ENCODE measurements at regions not wholly inside any gene's neighbourhood (a gene's known extent, or its start where the extent isn't known, plus 50 kb on each side); places are given as distances from the start of the nearest gene placed in this dataset.

GRCh38 chr2:122194546-122194945 is 439.1 kb downstream of the TSN start:
- peaks cover 3% of the 10 kb centered on the region for H3K9me3 ChIP-seq (ENCODE audit: control insufficient read depth, insufficient read depth, low read length)
- no CpG with 5 or more reads among the region's 2 CpGs for WGBS (ENCODE audit: insufficient coverage)
- no peak for DNase-seq (ENCODE audit: low read depth in 4 of 6, low spot score in 6 of 6)
- no peaks in the 10 kb centered on the region for H3K4me1 ChIP-seq (ENCODE audit: control insufficient read depth, insufficient read depth, low read length)
- H3K27ac ChIP-seq (ENCODE audit: low read depth, low read length), result no peak overlapping the region
- H3K27me3 ChIP-seq (ENCODE audit: control insufficient read depth, insufficient read depth, low read length), result no peaks in the 10 kb centered on the region
- no peak overlapping the region for H3K4me3 ChIP-seq (ENCODE audit: low read depth, low read length)
- no peaks in the 10 kb centered on the region for H3K36me3 ChIP-seq (ENCODE audit: control insufficient read depth, insufficient read depth, low read length)

GRCh38 chr2:122203523-122203922 is 448.1 kb downstream of the TSN start:
- Histone ChIP-seq H3K4me1 (ENCODE audit: control insufficient read depth, insufficient read depth, low read length) (peaks cover 5% of the 10 kb centered on the region), H3K27ac (ENCODE audit: low read depth, low read length) (peak overlapping the region; percentile 6), H3K36me3 (ENCODE audit: control insufficient read depth, insufficient read depth, low read length) (no peaks in the 10 kb centered on the region), H3K4me3 (ENCODE audit: low read depth, low read length) (no peak overlapping the region), H3K9me3 (ENCODE audit: control insufficient read depth, insufficient read depth, low read length) (no peaks in the 10 kb centered on the region), H3K27me3 (ENCODE audit: control insufficient read depth, insufficient read depth, low read length) (no peaks in the 10 kb centered on the region)
- peak; percentile 7 to 85 (median 48) for DNase-seq (ENCODE audit: low read depth in 4 of 6, low spot score in 6 of 6)
- WGBS (ENCODE audit: insufficient coverage), result no CpG with 5 or more reads among the region's 4 CpGs

- peak in 3 of 6 donors; percentile 9 to 66 (median 44) for DNase-seq (ENCODE audit: low read depth in 4 of 6, low spot score in 6 of 6)
- H3K4me3 ChIP-seq (ENCODE audit: low read depth, low read length), result no peak overlapping the region
- 40% methylated on average over 2 of the region's 2 CpGs for WGBS (ENCODE audit: insufficient coverage)
These were observed 450.2 kb downstream of the TSN start for GRCh38 chr2:122205641-122206040.

GRCh38 chr2:122206101-122206500 is 450.6 kb downstream of the TSN start:
- Histone ChIP-seq H3K4me3 (ENCODE audit: low read depth, low read length) (no peak overlapping the region), H3K27me3 (ENCODE audit: control insufficient read depth, insufficient read depth, low read length) (no peaks in the 10 kb centered on the region), H3K27ac (ENCODE audit: low read depth, low read length) (no peak overlapping the region), H3K4me1 (ENCODE audit: control insufficient read depth, insufficient read depth, low read length) (peaks cover 5% of the 10 kb centered on the region), H3K36me3 (ENCODE audit: control insufficient read depth, insufficient read depth, low read length) (no peaks in the 10 kb centered on the region), H3K9me3 (ENCODE audit: control insufficient read depth, insufficient read depth, low read length) (no peaks in the 10 kb centered on the region)
- 92% methylated on average over 3 of the region's 3 CpGs for WGBS (ENCODE audit: insufficient coverage)
- DNase-seq (ENCODE audit: low read depth in 4 of 6, low spot score in 6 of 6), result no peak

More at GRCh38 chr2:122205641-122206040, 450.2 kb downstream of the TSN start:
- H3K27me3 ChIP-seq (ENCODE audit: control insufficient read depth, insufficient read depth, low read length), result no peaks in the 10 kb centered on the region
- no peaks in the 10 kb centered on the region for H3K9me3 ChIP-seq (ENCODE audit: control insufficient read depth, insufficient read depth, low read length)
- H3K4me1 ChIP-seq (ENCODE audit: control insufficient read depth, insufficient read depth, low read length), result peaks cover 5% of the 10 kb centered on the region
- no peak overlapping the region for H3K27ac ChIP-seq (ENCODE audit: low read depth, low read length)
- H3K36me3 ChIP-seq (ENCODE audit: control insufficient read depth, insufficient read depth, low read length), result no peaks in the 10 kb centered on the region

- H3K27ac ChIP-seq (ENCODE audit: low read depth, low read length), result no peak overlapping the region
- no peak for DNase-seq (ENCODE audit: low read depth in 4 of 6, low spot score in 6 of 6)
- no peaks in the 10 kb centered on the region for H3K9me3 ChIP-seq (ENCODE audit: control insufficient read depth, insufficient read depth, low read length)
- no peak overlapping the region for H3K4me3 ChIP-seq (ENCODE audit: low read depth, low read length)
- H3K36me3 ChIP-seq (ENCODE audit: control insufficient read depth, insufficient read depth, low read length), result no peaks in the 10 kb centered on the region
- 100% methylated on average over 1 of the region's 2 CpGs for WGBS (ENCODE audit: insufficient coverage)
- no peaks in the 10 kb centered on the region for H3K4me1 ChIP-seq (ENCODE audit: control insufficient read depth, insufficient read depth, low read length)
- H3K27me3 ChIP-seq (ENCODE audit: control insufficient read depth, insufficient read depth, low read length), result no peaks in the 10 kb centered on the region
These were observed 453.9 kb downstream of the TSN start for GRCh38 chr2:122209377-122209776.

GRCh38 chr2:122210065-122210464 is 454.6 kb downstream of the TSN start:
- 100% methylated on average over 3 of the region's 4 CpGs for WGBS (ENCODE audit: insufficient coverage)
- H3K9me3 ChIP-seq (ENCODE audit: control insufficient read depth, insufficient read depth, low read length), result no peaks in the 10 kb centered on the region
- H3K4me3 ChIP-seq (ENCODE audit: low read depth, low read length), result no peak overlapping the region
- no peaks in the 10 kb centered on the region for H3K36me3 ChIP-seq (ENCODE audit: control insufficient read depth, insufficient read depth, low read length)
- DNase-seq (ENCODE audit: low read depth in 4 of 6, low spot score in 6 of 6), result peak in 1 of 6 donors; percentile 23
- no peak overlapping the region for H3K27ac ChIP-seq (ENCODE audit: low read depth, low read length)
- H3K4me1 ChIP-seq (ENCODE audit: control insufficient read depth, insufficient read depth, low read length), result no peaks in the 10 kb centered on the region
- H3K27me3 ChIP-seq (ENCODE audit: control insufficient read depth, insufficient read depth, low read length), result no peaks in the 10 kb centered on the region

GRCh38 chr2:122210898-122211856 is 455.7 kb downstream of the TSN start:
- Histone ChIP-seq H3K36me3 (ENCODE audit: control insufficient read depth, insufficient read depth, low read length) (no peaks in the 10 kb centered on the region), H3K27me3 (ENCODE audit: control insufficient read depth, insufficient read depth, low read length) (no peaks in the 10 kb centered on the region), H3K9me3 (ENCODE audit: control insufficient read depth, insufficient read depth, low read length) (no peaks in the 10 kb centered on the region), H3K27ac (ENCODE audit: low read depth, low read length) (no peak overlapping the region), H3K4me3 (ENCODE audit: low read depth, low read length) (no peak overlapping the region), H3K4me1 (ENCODE audit: control insufficient read depth, insufficient read depth, low read length) (no peaks in the 10 kb centered on the region)
- DNase-seq (ENCODE audit: low read depth in 4 of 6, low spot score in 6 of 6), result peak in 2 of 6 donors; percentile 14 to 26
- 94% methylated on average over 5 of the region's 8 CpGs for WGBS (ENCODE audit: insufficient coverage)

- Histone ChIP-seq H3K36me3 (ENCODE audit: control insufficient read depth, insufficient read depth, low read length) (no peaks in the 10 kb centered on the region), H3K4me1 (ENCODE audit: control insufficient read depth, insufficient read depth, low read length) (peaks cover 2% of the 10 kb centered on the region), H3K27ac (ENCODE audit: low read depth, low read length) (no peak overlapping the region), H3K27me3 (ENCODE audit: control insufficient read depth, insufficient read depth, low read length) (no peaks in the 10 kb centered on the region), H3K9me3 (ENCODE audit: control insufficient read depth, insufficient read depth, low read length) (no peaks in the 10 kb centered on the region), H3K4me3 (ENCODE audit: low read depth, low read length) (no peak overlapping the region)
- peak in 1 of 6 donors; percentile 31 for DNase-seq (ENCODE audit: low read depth in 4 of 6, low spot score in 6 of 6)
- WGBS (ENCODE audit: insufficient coverage), result 15% methylated on average over 1 of the region's 4 CpGs
These were observed 457.9 kb downstream of the TSN start for GRCh38 chr2:122213312-122213711.

GRCh38 chr2:122216071-122216470 is 460.6 kb downstream of the TSN start:
- H3K4me3 ChIP-seq (ENCODE audit: low read depth, low read length), result no peak overlapping the region
- H3K4me1 ChIP-seq (ENCODE audit: control insufficient read depth, insufficient read depth, low read length), result peaks cover 5% of the 10 kb centered on the region
- DNase-seq (ENCODE audit: low read depth in 4 of 6, low spot score in 6 of 6), result no peak
- no peaks in the 10 kb centered on the region for H3K9me3 ChIP-seq (ENCODE audit: control insufficient read depth, insufficient read depth, low read length)
- H3K27ac ChIP-seq (ENCODE audit: low read depth, low read length), result no peak overlapping the region
- H3K27me3 ChIP-seq (ENCODE audit: control insufficient read depth, insufficient read depth, low read length), result no peaks in the 10 kb centered on the region
- no peaks in the 10 kb centered on the region for H3K36me3 ChIP-seq (ENCODE audit: control insufficient read depth, insufficient read depth, low read length)

- H3K4me3 ChIP-seq (ENCODE audit: low read depth, low read length), result no peak overlapping the region
- no peak overlapping the region for H3K27ac ChIP-seq (ENCODE audit: low read depth, low read length)
- no peaks in the 10 kb centered on the region for H3K36me3 ChIP-seq (ENCODE audit: control insufficient read depth, insufficient read depth, low read length)
- no peak for DNase-seq (ENCODE audit: low read depth in 4 of 6, low spot score in 6 of 6)
- WGBS (ENCODE audit: insufficient coverage), result 96% methylated on average over 3 of the region's 4 CpGs
- H3K4me1 ChIP-seq (ENCODE audit: control insufficient read depth, insufficient read depth, low read length), result peaks cover 5% of the 10 kb centered on the region
- H3K9me3 ChIP-seq (ENCODE audit: control insufficient read depth, insufficient read depth, low read length), result no peaks in the 10 kb centered on the region
- H3K27me3 ChIP-seq (ENCODE audit: control insufficient read depth, insufficient read depth, low read length), result no peaks in the 10 kb centered on the region
These were observed 461.4 kb downstream of the TSN start for GRCh38 chr2:122216901-122217300.

Data from spinal cord (tissue), 9 donors.